Neuronal stem cell (in vitro differentiated cells): ENCODE measurements at regions not wholly inside any gene's neighbourhood (a gene's known extent, or its start where the extent isn't known, plus 50 kb on each side); places are given as distances from the start of the nearest gene placed in this dataset.

ENCODE experiments used
- DNase-seq: peaks from one replicate; pipeline ENCODE4 v3.0.0-alpha.2; 2013; ENCODE audit warnings: low spot score
- H2AFZ ChIP-seq: one replicate; pipeline ENCODE4 v1.6.1; 2013; ENCODE audit warnings: mild to moderate bottlenecking, low read length, inconsistent platforms
- H2AK5ac ChIP-seq: 2 replicates; pipeline ENCODE4 v1.6.1; 2013; ENCODE audit warnings: low read depth, mild to moderate bottlenecking, inconsistent platforms, low read length, moderate library complexity, mixed read lengths
- H2BK120ac ChIP-seq: 2 replicates; pipeline ENCODE4 v1.6.1; 2013; ENCODE audit warnings: low read depth, mild to moderate bottlenecking, inconsistent platforms, low read length, moderate library complexity, mixed read lengths
- H2BK12ac ChIP-seq: one replicate; pipeline ENCODE4 v1.6.1; 2013; ENCODE audit warnings: low read length, inconsistent platforms
- H2BK15ac ChIP-seq: 2 replicates; pipeline ENCODE4 v1.6.1; 2013; ENCODE audit warnings: mild to moderate bottlenecking, low read length, inconsistent platforms, mixed read lengths
- H2BK5ac ChIP-seq: one replicate; pipeline ENCODE4 v1.6.1; 2013; ENCODE audit warnings: inconsistent platforms, mild to moderate bottlenecking, low read length, moderate library complexity
- H3K14ac ChIP-seq: one replicate; pipeline ENCODE4 v1.6.1; 2013; ENCODE audit warnings: low read length, inconsistent platforms
- H3K18ac ChIP-seq: 2 replicates; pipeline ENCODE4 v1.6.1; 2013; ENCODE audit warnings: low read length, inconsistent platforms
- H3K23ac ChIP-seq: 2 replicates; pipeline ENCODE4 v1.6.1; 2013; ENCODE audit warnings: low read depth, mild to moderate bottlenecking, mixed read lengths, low read length, inconsistent platforms; ENCODE audit not compliant: poor library complexity
- H3K27ac ChIP-seq: replicated peaks from 3 replicates; pipeline ENCODE4 v1.5.1; 2013; ENCODE audit warnings: low read length, inconsistent platforms
- H3K27me3 ChIP-seq, 3 experiments: 2 replicates each; pipeline ENCODE4 v1.6.1; 2013; ENCODE audit warnings: low read length in 3 of 3, mild to moderate bottlenecking in 2 of 3, inconsistent platforms in 1 of 3, low read depth in 1 of 3, mixed read lengths in 1 of 3, moderate library complexity in 1 of 3; ENCODE audit not compliant: control insufficient read depth in 3 of 3, insufficient read depth in 3 of 3
- H3K36me3 ChIP-seq, 2 donors: replicated peaks in 1 of 2; 2 replicates each; pipeline ENCODE4 v1.6.1; 2013; ENCODE audit warnings: low read length in 2 of 2; ENCODE audit not compliant: control insufficient read depth in 2 of 2, insufficient read depth in 2 of 2
- H3K4ac ChIP-seq: 2 replicates; pipeline ENCODE4 v1.6.1; 2013; ENCODE audit warnings: inconsistent platforms, mild to moderate bottlenecking, low read length, moderate library complexity
- H3K4me1 ChIP-seq, 2 donors: 1 replicate in 1 of 2; 2 replicates in 1 of 2; pipeline ENCODE4 v1.6.1; 2013; ENCODE audit warnings: low read length in 2 of 2, low read depth in 1 of 2; ENCODE audit not compliant: control insufficient read depth in 2 of 2, insufficient read depth in 1 of 2
- H3K4me2 ChIP-seq: one replicate; pipeline ENCODE4 v1.6.1; 2013; ENCODE audit warnings: mild to moderate bottlenecking, low read length, inconsistent platforms; ENCODE audit not compliant: insufficient read depth, poor library complexity, severe bottlenecking
- H3K4me3 ChIP-seq, 2 donors: 2 replicates each; pipeline ENCODE4 v1.5.1; 2013; ENCODE audit warnings: low read length in 2 of 2, mild to moderate bottlenecking in 2 of 2, inconsistent platforms in 1 of 2, moderate library complexity in 1 of 2
- H3K79me1 ChIP-seq: one replicate; pipeline ENCODE4 v1.6.1; 2013; ENCODE audit warnings: low read depth, mild to moderate bottlenecking, inconsistent platforms, low read length, moderate library complexity
- H3K9ac ChIP-seq: one replicate; pipeline ENCODE4 v1.6.1; 2013; ENCODE audit warnings: mild to moderate bottlenecking, low read depth, low read length, inconsistent platforms; ENCODE audit not compliant: poor library complexity
- H3K9me3 ChIP-seq, 2 donors: replicated peaks in 1 of 2; 2 replicates each; pipeline versions ENCODE3 to v1.6.1; 2013; ENCODE audit warnings: low read length in 2 of 2, mild to moderate bottlenecking in 2 of 2, inconsistent platforms in 1 of 2, low read depth in 1 of 2, mixed read lengths in 1 of 2, moderate library complexity in 1 of 2; ENCODE audit not compliant: control insufficient read depth in 2 of 2, insufficient read depth in 1 of 2
- H4K8ac ChIP-seq: one replicate; pipeline ENCODE4 v1.6.1; 2013; ENCODE audit warnings: low read depth, mild to moderate bottlenecking, inconsistent platforms, low read length, moderate library complexity
- H4K91ac ChIP-seq: one replicate; pipeline ENCODE4 v1.6.1; 2013; ENCODE audit warnings: low read length, low read depth, mild to moderate bottlenecking, inconsistent platforms; ENCODE audit not compliant: poor library complexity
- WGBS, 2 donors: extraction: QIAGEN DNeasy Blood & Tissue Kit; methylation state at CpG; one replicate each; pipeline ENCODE4 v1.1.7; 2013; ENCODE audit warnings: missing lambda C conversion rate in 2 of 2, mixed read lengths in 1 of 2; ENCODE audit not compliant: insufficient read length in 2 of 2, insufficient replicate concordance in 1 of 2; ENCODE audit errors: extremely low coverage in 2 of 2; 5-methylcytosine and 5-hydroxymethylcytosine counted together

DNA sequence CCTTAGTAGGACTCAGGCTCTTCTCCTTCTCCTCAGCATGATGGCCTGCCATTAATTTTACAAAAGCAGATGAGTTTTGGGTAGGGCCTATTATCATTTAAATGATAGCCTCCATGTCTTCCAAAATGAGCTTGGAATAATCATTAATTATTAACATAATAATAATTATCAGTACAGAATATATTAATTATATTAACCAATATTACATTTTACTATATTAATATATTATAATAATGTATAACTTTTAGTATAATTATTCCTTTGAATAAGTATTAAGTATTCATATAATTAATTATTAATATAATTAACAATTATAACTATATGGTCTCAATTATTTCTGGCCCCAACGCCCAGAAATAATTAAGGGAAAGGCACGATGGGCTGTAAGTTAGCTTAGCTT lies 318.6 kb upstream of the ADGRL4 start:
- Histone ChIP-seq H3K14ac (no peak overlapping the region), H3K4me2 (no peak overlapping the region), H3K27me3 (no peaks in the 10 kb centered on the region), H2BK12ac (no peak overlapping the region), H3K9me3 (no peaks in the 10 kb centered on the region), H3K27ac (no peak overlapping the region), H3K4ac (no peak overlapping the region), H2AK5ac (no peak overlapping the region), H4K8ac (no peak overlapping the region), H3K36me3 (no peaks in the 10 kb centered on the region), H2BK15ac (no peak overlapping the region), H3K23ac (no peak overlapping the region), H3K9ac (no peak overlapping the region), H2BK5ac (no peak overlapping the region), H4K91ac (no peak overlapping the region), H3K4me3 (no peak overlapping the region), H2AFZ (no peak overlapping the region), H3K79me1 (no peaks in the 10 kb centered on the region), H2BK120ac (no peak overlapping the region), H3K4me1 (no peaks in the 10 kb centered on the region), H3K18ac (no peak overlapping the region)
- WGBS, 2 donors = no CpG with 5 or more reads among the region's 2 CpGs
- no peak for DNase-seq

GRCh38 chr1:79323239-79324025 lies 316.9 kb upstream of the ADGRL4 start:
- no CpG with 5 or more reads among the region's 1 CpG for WGBS, 2 donors
- H2BK15ac ChIP-seq = no peak overlapping the region
- no peak overlapping the region for H3K4me3 ChIP-seq
- no peaks in the 10 kb centered on the region for H3K79me1 ChIP-seq
- no peak overlapping the region for H4K91ac ChIP-seq
- no peak overlapping the region for H2AFZ ChIP-seq
- no peaks in the 10 kb centered on the region for H3K9me3 ChIP-seq
- no peak overlapping the region for H2BK120ac ChIP-seq
- no peak overlapping the region for H2BK12ac ChIP-seq
- no peak overlapping the region for H2BK5ac ChIP-seq
- no peak overlapping the region for H3K4me2 ChIP-seq
- no peak overlapping the region for H3K9ac ChIP-seq
- no peak overlapping the region for H2AK5ac ChIP-seq
- H4K8ac ChIP-seq = no peak overlapping the region
- H3K36me3 ChIP-seq = no peaks in the 10 kb centered on the region
- no peak overlapping the region for H3K14ac ChIP-seq
- H3K27ac ChIP-seq = no peak overlapping the region
- H3K4ac ChIP-seq = no peak overlapping the region
- no peak overlapping the region for H3K23ac ChIP-seq
- H3K4me1 ChIP-seq = no peaks in the 10 kb centered on the region
- no peak for DNase-seq
- H3K27me3 ChIP-seq = no peaks in the 10 kb centered on the region
- H3K18ac ChIP-seq = no peak overlapping the region

DNA sequence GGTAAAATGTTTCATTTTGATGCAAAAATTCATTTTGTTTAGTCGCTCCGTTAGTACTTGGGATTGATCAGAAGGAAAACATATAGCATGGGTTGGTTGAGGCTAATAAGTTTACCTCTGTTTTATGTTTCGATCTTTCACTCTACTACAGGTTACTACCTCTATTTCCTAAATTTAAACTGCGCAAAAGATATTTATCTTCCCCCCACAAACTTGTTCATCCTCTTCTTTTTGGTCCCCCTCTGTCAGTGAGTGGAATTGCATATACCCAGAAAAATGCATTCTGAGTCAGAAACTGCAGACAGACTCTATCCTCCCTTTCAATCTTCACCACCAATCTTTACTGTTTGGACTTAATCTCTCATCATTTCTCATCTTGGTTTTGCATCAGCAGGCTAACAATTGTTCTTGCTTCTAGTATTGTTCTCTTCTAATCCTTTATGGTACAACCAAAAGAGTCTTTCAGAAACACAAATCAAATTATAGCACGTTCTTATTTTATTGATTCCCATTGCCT lies 316.0 kb upstream of the ADGRL4 start:
- Histone ChIP-seq H3K18ac (no peak overlapping the region), H2AFZ (peak overlapping the region; percentile 11), H3K4me2 (no peak overlapping the region), H3K79me1 (no peaks in the 10 kb centered on the region), H3K4ac (no peak overlapping the region), H3K9ac (no peak overlapping the region), H2BK12ac (no peak overlapping the region), H2AK5ac (no peak overlapping the region), H4K91ac (no peak overlapping the region), H4K8ac (no peak overlapping the region), H3K27me3 (no peaks in the 10 kb centered on the region), H3K36me3 (no peaks in the 10 kb centered on the region), H2BK120ac (no peak overlapping the region), H3K27ac (no peak overlapping the region), H2BK5ac (no peak overlapping the region), H2BK15ac (no peak overlapping the region), H3K14ac (no peak overlapping the region), H3K4me1 (no peaks in the 10 kb centered on the region), H3K23ac (no peak overlapping the region), H3K9me3 (no peaks in the 10 kb centered on the region), H3K4me3 (no peak overlapping the region)
- no CpG with 5 or more reads among the region's 5 CpGs for WGBS, 2 donors
- DNase-seq = no peak

DNA sequence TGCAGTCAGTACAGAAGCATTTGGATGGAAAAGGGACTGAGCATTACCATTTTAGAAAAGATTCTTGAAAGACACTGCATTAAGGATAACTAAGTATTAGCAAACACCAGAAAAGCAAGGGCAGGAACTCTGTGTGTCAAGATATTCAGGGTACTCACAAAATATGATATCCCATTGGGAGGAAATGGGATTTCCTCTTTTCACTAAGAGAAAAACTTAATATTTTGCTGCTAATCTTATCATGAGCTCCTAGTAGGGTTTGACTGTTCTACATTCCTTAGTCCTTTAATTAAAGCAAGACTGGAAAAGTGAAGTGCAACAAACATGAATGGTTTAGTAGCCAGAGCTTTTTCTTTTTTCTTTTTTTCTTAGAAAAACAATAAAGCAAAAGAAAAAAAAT lies 305.9 kb upstream of the ADGRL4 start:
- Histone ChIP-seq H2AK5ac (no peak overlapping the region), H2AFZ (peak overlapping the region; percentile 4)

More for the DNA sequence above, 305.9 kb upstream of the ADGRL4 start:
- Histone ChIP-seq H3K14ac (no peak overlapping the region), H4K8ac (no peak overlapping the region), H3K27ac (no peak overlapping the region), H4K91ac (no peak overlapping the region), H3K4me3 (no peak overlapping the region), H3K18ac (no peak overlapping the region), H3K27me3 (no peaks in the 10 kb centered on the region), H3K4me2 (no peak overlapping the region), H2BK15ac (no peak overlapping the region), H2BK12ac (no peak overlapping the region), H3K9me3 (peaks cover 0 to 2% of the 10 kb centered on the region in 2 donors), H2BK120ac (no peak overlapping the region), H3K23ac (no peak overlapping the region), H2BK5ac (no peak overlapping the region), H3K36me3 (no peaks in the 10 kb centered on the region), H3K79me1 (no peaks in the 10 kb centered on the region), H3K4me1 (no peaks in the 10 kb centered on the region), H3K9ac (no peak overlapping the region), H3K4ac (no peak overlapping the region)
- DNase-seq = no peak
